Kidney (tissue), 13 donors: ENCODE measurements at regions not wholly inside any gene's neighbourhood (a gene's known extent, or its start where the extent isn't known, plus 50 kb on each side); places are given as distances from the start of the nearest gene placed in this dataset.

Source experiments
- DNase-seq, 5 donors: peaks; one replicate each; pipeline ENCODE4 v3.0.0-alpha.2; 2013 to 2020
- FAIRE-seq: peaks from 2 replicates; lab custom pipeline; 2012; peaks lifted over from hg19 to GRCh38; lab: Jason Lieb, UNC
- H3K27ac ChIP-seq, 2 donors: one replicate each; pipeline ENCODE4 v1.7.0; 2013; ENCODE audit warnings: low read depth in 2 of 2, low read length in 2 of 2, inconsistent platforms in 1 of 2
- H3K27me3 ChIP-seq: one replicate; pipeline ENCODE4 v1.7.1; 2013; ENCODE audit warnings: low read length, inconsistent platforms; ENCODE audit not compliant: control insufficient read depth, insufficient read depth
- H3K36me3 ChIP-seq, 3 donors: one replicate each; pipeline versions ENCODE4 v1.7.0 to v1.7.1; 2013; ENCODE audit warnings: low read length in 3 of 3, control low read depth in 1 of 3, inconsistent platforms in 1 of 3; ENCODE audit not compliant: insufficient read depth in 3 of 3, control insufficient read depth in 2 of 3
- H3K4me1 ChIP-seq, 3 donors: one replicate each; pipeline versions ENCODE4 v1.7.0 to v1.7.1; 2013; ENCODE audit warnings: low read length in 3 of 3, inconsistent platforms in 1 of 3, low read depth in 1 of 3; ENCODE audit not compliant: control insufficient read depth in 2 of 3, insufficient read depth in 2 of 3
- H3K4me3 ChIP-seq, 3 donors: one replicate each; pipeline versions ENCODE4 v1.7.0 to v1.8.1; 2013; ENCODE audit warnings: low read length in 3 of 3, control low read depth in 1 of 3, inconsistent platforms in 1 of 3
- H3K9ac ChIP-seq, 3 donors: one replicate each; pipeline versions ENCODE4 v1.7.0 to v1.7.1; 2013; ENCODE audit warnings: low read length in 3 of 3, control low read depth in 1 of 3, inconsistent platforms in 1 of 3
- H3K9me3 ChIP-seq, 3 donors: one replicate each; pipeline versions ENCODE4 v1.7.0 to v1.7.1; 2013; ENCODE audit warnings: low read length in 3 of 3, control low read depth in 1 of 3, inconsistent platforms in 1 of 3; ENCODE audit not compliant: control insufficient read depth in 2 of 3, insufficient read depth in 1 of 3
- intact Hi-C: fragments of 100-400 bp; cut with DNase I; formaldehyde crosslinking; loops from one replicate; pipeline ENCODE4 v1.11.1; 2022
- TF ChIP-seq, protein P1 (sequence below): IDR thresholded peaks from 3 replicates; pipeline ENCODE4 v1.5.1; 2012; ENCODE audit warnings: mild to moderate bottlenecking, moderate library complexity, borderline replicate concordance; ENCODE audit not compliant: insufficient read depth; ENCODE audit errors: extremely low read depth
- donor health status: control.
- donor health status: control.
- donor health status: control.
- donor health status: control.
- donor health status: control.
- donor health status: DM: yes; HTN: yes; CAD: no.
- donor health status: Normal renal cell carcinoma (clear cell type).

GRCh38 chr3:473033-473800 is 276.7 kb downstream of the CHL1 start:
- Histone ChIP-seq H3K4me3 (no peak overlapping the region), H3K9ac (no peak overlapping the region), H3K27me3 (no peaks in the 10 kb centered on the region), H3K4me1 (no peaks in the 10 kb centered on the region), H3K27ac (no peak overlapping the region), H3K9me3 (peaks cover 0 to 7% (median 0%) of the 10 kb centered on the region in 3 donors), H3K36me3 (no peaks in the 10 kb centered on the region)
- TF ChIP-seq, protein P1, sequence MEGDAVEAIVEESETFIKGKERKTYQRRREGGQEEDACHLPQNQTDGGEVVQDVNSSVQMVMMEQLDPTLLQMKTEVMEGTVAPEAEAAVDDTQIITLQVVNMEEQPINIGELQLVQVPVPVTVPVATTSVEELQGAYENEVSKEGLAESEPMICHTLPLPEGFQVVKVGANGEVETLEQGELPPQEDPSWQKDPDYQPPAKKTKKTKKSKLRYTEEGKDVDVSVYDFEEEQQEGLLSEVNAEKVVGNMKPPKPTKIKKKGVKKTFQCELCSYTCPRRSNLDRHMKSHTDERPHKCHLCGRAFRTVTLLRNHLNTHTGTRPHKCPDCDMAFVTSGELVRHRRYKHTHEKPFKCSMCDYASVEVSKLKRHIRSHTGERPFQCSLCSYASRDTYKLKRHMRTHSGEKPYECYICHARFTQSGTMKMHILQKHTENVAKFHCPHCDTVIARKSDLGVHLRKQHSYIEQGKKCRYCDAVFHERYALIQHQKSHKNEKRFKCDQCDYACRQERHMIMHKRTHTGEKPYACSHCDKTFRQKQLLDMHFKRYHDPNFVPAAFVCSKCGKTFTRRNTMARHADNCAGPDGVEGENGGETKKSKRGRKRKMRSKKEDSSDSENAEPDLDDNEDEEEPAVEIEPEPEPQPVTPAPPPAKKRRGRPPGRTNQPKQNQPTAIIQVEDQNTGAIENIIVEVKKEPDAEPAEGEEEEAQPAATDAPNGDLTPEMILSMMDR = no peak
- DNase-seq (no peak), FAIRE-seq (no peak)
- intact Hi-C loops = no loop called here

DNA sequence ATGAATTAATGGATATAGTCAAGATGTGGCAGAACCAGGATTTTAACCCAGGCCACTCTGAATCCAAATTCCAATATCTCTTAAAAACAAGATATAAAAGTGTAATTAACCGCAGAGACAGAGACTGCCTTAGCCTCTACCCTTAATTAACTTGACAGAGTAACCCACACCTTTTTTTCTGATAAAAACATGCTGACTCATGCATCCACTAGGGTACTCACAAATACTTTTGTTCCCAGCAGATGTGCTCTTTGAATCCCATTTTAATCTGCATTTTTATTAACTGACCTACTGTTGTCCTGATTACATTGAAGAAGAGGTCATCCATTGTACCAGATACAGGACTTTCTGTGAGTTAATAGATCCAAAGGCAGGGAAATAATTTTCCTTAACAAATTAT is 278.3 kb downstream of the CHL1 start:
- Histone ChIP-seq H3K4me3 (no peak overlapping the region), H3K9me3 (peaks cover 0 to 7% (median 0%) of the 10 kb centered on the region in 3 donors), H3K27ac (no peak overlapping the region), H3K4me1 (no peaks in the 10 kb centered on the region), H3K27me3 (no peaks in the 10 kb centered on the region), H3K36me3 (no peaks in the 10 kb centered on the region), H3K9ac (no peak overlapping the region)
- TF ChIP-seq, protein P1 = no peak
- FAIRE-seq (no peak), DNase-seq (no peak)
- intact Hi-C loops = no loop called here

DNA sequence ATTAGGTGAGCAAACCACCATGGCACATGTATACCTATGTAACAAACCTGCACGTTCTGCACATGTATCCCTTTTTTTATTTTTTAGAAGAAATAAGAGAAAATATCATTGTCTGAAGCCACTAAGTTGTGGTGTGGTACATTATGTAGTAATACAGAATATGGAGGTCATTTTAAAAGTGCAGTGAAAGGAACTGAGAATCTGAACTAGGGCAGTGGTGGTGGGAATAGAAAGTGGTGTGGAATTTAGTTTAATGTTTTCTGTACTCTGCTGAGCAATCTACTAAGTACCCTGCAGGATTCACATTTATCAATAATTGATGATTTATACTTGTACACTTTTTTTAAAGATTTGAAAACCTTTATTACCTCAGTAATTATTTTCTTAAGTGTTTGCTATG is 283.5 kb downstream of the CHL1 start:
- Histone ChIP-seq H3K9me3 (no peaks in the 10 kb centered on the region), H3K36me3 (no peaks in the 10 kb centered on the region), H3K27ac (no peak overlapping the region), H3K27me3 (no peaks in the 10 kb centered on the region), H3K4me3 (no peak overlapping the region), H3K4me1 (no peaks in the 10 kb centered on the region), H3K9ac (no peak overlapping the region)
- DNase-seq = no peak
- FAIRE-seq = no peak
- intact Hi-C loops = no loop called here
- TF ChIP-seq, protein P1 = no peak
